ENCODE measurements at regions not wholly inside any gene's neighbourhood (a gene's known extent, or its start where the extent isn't known, plus 50 kb on each side); places are given as distances from the start of the nearest gene placed in this dataset.

DNA sequence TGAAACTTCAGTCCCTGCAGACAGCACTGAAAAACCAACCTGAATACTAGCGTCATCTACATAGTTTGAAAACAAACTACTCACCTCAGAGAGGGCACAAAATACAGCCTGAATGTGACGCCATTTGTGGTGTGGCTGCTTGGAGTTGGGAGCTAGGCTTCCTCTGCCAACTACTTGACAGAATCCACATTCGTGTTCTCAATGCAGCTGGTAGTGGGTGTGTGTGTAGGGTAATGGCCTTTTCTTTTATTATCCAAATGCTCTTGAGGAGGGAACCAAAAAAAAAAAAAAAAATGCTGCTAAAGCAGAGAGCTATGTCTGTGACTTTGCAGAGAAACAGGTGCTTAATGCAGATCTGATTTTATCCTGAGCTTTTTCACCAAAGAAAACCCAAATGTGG, 207.8 kb downstream of the OTOR start:
- no peaks in the 10 kb centered on the region for H3K9me3 ChIP-seq (ENCODE audit: insufficient read depth, low read length, severe bottlenecking)
- no peaks in the 10 kb centered on the region for H4K20me1 ChIP-seq (ENCODE audit: insufficient read depth, low read length)
- ATAC-seq (ENCODE audit: insufficient read depth, low read depth) (no peak), DNase-seq (no peak)
- H2AFZ ChIP-seq (ENCODE audit: low read depth, low read length): no peak overlapping the region
- H3K27ac ChIP-seq (ENCODE audit: low read length): no peak overlapping the region
- H3K4me3 ChIP-seq (ENCODE audit: low read depth in 1 of 2, low read length in 2 of 2): no peak overlapping the region
- no peak overlapping the region for H3K9ac ChIP-seq (ENCODE audit: low read depth, low read length)
- TF ChIP-seq, protein P1, sequence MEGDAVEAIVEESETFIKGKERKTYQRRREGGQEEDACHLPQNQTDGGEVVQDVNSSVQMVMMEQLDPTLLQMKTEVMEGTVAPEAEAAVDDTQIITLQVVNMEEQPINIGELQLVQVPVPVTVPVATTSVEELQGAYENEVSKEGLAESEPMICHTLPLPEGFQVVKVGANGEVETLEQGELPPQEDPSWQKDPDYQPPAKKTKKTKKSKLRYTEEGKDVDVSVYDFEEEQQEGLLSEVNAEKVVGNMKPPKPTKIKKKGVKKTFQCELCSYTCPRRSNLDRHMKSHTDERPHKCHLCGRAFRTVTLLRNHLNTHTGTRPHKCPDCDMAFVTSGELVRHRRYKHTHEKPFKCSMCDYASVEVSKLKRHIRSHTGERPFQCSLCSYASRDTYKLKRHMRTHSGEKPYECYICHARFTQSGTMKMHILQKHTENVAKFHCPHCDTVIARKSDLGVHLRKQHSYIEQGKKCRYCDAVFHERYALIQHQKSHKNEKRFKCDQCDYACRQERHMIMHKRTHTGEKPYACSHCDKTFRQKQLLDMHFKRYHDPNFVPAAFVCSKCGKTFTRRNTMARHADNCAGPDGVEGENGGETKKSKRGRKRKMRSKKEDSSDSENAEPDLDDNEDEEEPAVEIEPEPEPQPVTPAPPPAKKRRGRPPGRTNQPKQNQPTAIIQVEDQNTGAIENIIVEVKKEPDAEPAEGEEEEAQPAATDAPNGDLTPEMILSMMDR (IDR thresholded peaks at IDR 0.05; ENCODE audit: borderline replicate concordance, extremely low read depth, low read length, poor library complexity, severe bottlenecking): no peak
- TF ChIP-seq EZH2 (IDR thresholded peaks at IDR 0.05; ENCODE audit: borderline replicate concordance, low read depth, low read length, severe bottlenecking): no peak
- no peak overlapping the region for H3K4me2 ChIP-seq (ENCODE audit: insufficient read depth, low read length)
- H3K79me2 ChIP-seq (ENCODE audit: insufficient read depth, low read length): no peaks in the 10 kb centered on the region
- H3K36me3 ChIP-seq (ENCODE audit: insufficient read depth, low read length): no peaks in the 10 kb centered on the region
- H3K27me3 ChIP-seq (ENCODE audit: insufficient read depth, low read length, poor library complexity): no peaks in the 10 kb centered on the region
- H3K4me1 ChIP-seq (ENCODE audit: insufficient read depth, low read length): no peaks in the 10 kb centered on the region

DNA sequence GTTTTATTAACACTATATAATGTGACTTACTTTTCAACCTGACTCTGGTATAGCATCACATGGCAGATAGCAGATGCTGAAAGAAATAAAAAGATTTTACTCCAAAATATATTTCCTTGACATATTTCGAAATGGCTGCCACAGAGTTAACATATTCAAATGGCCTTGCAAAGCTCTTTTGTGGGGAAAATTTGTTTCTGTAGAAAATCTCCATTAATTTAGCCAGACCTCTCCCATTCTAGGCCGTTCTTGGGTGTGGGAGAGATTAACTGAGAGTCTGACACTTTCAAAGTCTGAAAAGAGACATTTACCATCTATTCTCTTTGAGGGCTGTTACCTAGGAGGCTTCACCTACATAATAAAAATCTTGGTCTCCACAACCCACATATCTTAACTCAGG, 217.2 kb downstream of the OTOR start:
- H4K20me1 ChIP-seq (ENCODE audit: insufficient read depth, low read length): no peaks in the 10 kb centered on the region
- no peak overlapping the region for H3K4me3 ChIP-seq (ENCODE audit: low read depth in 1 of 2, low read length in 2 of 2)
- no peak overlapping the region for H3K9ac ChIP-seq (ENCODE audit: low read depth, low read length)
- H3K27ac ChIP-seq (ENCODE audit: low read length): no peak overlapping the region
- H3K36me3 ChIP-seq (ENCODE audit: insufficient read depth, low read length): no peaks in the 10 kb centered on the region
- ATAC-seq (ENCODE audit: insufficient read depth, low read depth) (no peak), DNase-seq (no peak)
- no peak overlapping the region for H3K4me2 ChIP-seq (ENCODE audit: insufficient read depth, low read length)
- H3K9me3 ChIP-seq (ENCODE audit: insufficient read depth, low read length, severe bottlenecking): no peaks in the 10 kb centered on the region
- TF ChIP-seq, protein P1 (IDR thresholded peaks at IDR 0.05; ENCODE audit: borderline replicate concordance, extremely low read depth, low read length, poor library complexity, severe bottlenecking): no peak
- no peak for TF ChIP-seq EZH2 (IDR thresholded peaks at IDR 0.05; ENCODE audit: borderline replicate concordance, low read depth, low read length, severe bottlenecking)
- H2AFZ ChIP-seq (ENCODE audit: low read depth, low read length): no peak overlapping the region
- H3K79me2 ChIP-seq (ENCODE audit: insufficient read depth, low read length): no peaks in the 10 kb centered on the region
- no peaks in the 10 kb centered on the region for H3K4me1 ChIP-seq (ENCODE audit: insufficient read depth, low read length)
- no peaks in the 10 kb centered on the region for H3K27me3 ChIP-seq (ENCODE audit: insufficient read depth, low read length, poor library complexity)

DNA sequence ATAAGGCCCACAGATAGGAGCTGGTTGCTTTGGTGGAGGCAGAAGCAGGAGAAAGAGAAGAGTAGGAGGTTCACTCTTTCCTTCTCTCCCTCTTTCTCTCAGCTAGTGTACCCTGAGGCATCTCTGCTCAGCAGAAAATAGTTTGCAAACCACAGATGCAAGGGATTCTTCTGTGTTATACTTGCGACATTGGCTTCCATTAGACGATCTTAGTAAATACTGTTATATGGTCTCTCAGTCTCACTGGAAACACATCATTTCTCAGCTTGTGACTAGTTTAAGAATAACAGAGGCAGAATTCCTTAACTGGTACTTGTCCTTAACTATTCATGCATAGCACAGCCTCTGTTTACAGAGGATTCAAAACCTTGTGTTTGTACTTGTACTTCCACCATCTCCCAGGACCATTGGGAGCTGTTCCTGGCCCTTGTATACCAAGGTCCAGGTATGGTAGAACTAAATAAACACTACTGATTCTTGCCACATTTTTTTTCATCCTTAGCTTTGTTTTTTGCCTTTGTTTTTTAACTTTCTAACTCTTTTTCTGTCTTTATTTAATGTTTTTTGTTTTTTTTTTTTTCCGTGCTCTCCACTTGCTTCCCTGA, 218.2 kb downstream of the OTOR start:
- no peaks in the 10 kb centered on the region for H3K9me3 ChIP-seq (ENCODE audit: insufficient read depth, low read length, severe bottlenecking)
- DNase-seq (no peak), ATAC-seq (ENCODE audit: insufficient read depth, low read depth) (no peak)
- no peak overlapping the region for H3K27ac ChIP-seq (ENCODE audit: low read length)
- no peak overlapping the region for H3K4me3 ChIP-seq (ENCODE audit: low read depth in 1 of 2, low read length in 2 of 2)
- no peaks in the 10 kb centered on the region for H3K79me2 ChIP-seq (ENCODE audit: insufficient read depth, low read length)
- no peaks in the 10 kb centered on the region for H3K4me1 ChIP-seq (ENCODE audit: insufficient read depth, low read length)
- no peaks in the 10 kb centered on the region for H3K27me3 ChIP-seq (ENCODE audit: insufficient read depth, low read length, poor library complexity)
- TF ChIP-seq EZH2 (IDR thresholded peaks at IDR 0.05; ENCODE audit: borderline replicate concordance, low read depth, low read length, severe bottlenecking): no peak
- H3K36me3 ChIP-seq (ENCODE audit: insufficient read depth, low read length): no peaks in the 10 kb centered on the region
- no peaks in the 10 kb centered on the region for H4K20me1 ChIP-seq (ENCODE audit: insufficient read depth, low read length)
- no peak overlapping the region for H3K9ac ChIP-seq (ENCODE audit: low read depth, low read length)
- H2AFZ ChIP-seq (ENCODE audit: low read depth, low read length): no peak overlapping the region
- no peak overlapping the region for H3K4me2 ChIP-seq (ENCODE audit: insufficient read depth, low read length)

DNA sequence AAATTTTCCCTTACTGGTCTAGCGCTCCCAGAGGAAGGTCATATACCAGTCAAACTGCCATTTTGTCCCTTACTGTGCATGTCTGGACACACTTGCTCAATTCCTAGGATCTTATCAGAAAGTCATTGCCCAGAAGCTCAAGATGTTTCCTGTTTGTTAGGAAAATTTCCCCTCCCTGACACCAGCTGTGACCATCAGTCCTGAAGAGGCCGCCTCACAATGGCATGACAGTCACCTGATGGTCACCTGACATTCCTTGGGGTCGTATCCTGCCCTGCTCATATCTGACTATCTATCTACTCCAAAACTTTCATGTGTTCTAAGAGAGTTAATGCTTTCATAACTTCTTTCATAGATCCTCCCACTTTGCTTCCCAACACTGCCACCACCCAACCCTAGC, 219.9 kb downstream of the OTOR start:
- H3K9me3 ChIP-seq (ENCODE audit: insufficient read depth, low read length, severe bottlenecking): no peaks in the 10 kb centered on the region

More for the DNA sequence above, 219.9 kb downstream of the OTOR start:
- DNase-seq: no peak
- no peak overlapping the region for H3K27ac ChIP-seq (ENCODE audit: low read length)
- TF ChIP-seq, protein P1 (IDR thresholded peaks at IDR 0.05; ENCODE audit: borderline replicate concordance, extremely low read depth, low read length, poor library complexity, severe bottlenecking): no peak
- TF ChIP-seq EZH2 (IDR thresholded peaks at IDR 0.05; ENCODE audit: borderline replicate concordance, low read depth, low read length, severe bottlenecking): no peak
- no peaks in the 10 kb centered on the region for H3K79me2 ChIP-seq (ENCODE audit: insufficient read depth, low read length)
- H3K9ac ChIP-seq (ENCODE audit: low read depth, low read length): no peak overlapping the region
- H3K36me3 ChIP-seq (ENCODE audit: insufficient read depth, low read length): no peaks in the 10 kb centered on the region
- no peak for ATAC-seq (ENCODE audit: insufficient read depth, low read depth)
- H3K4me3 ChIP-seq (ENCODE audit: low read depth in 1 of 2, low read length in 2 of 2): no peak overlapping the region
- no peaks in the 10 kb centered on the region for H3K27me3 ChIP-seq (ENCODE audit: insufficient read depth, low read length, poor library complexity)
- no peak overlapping the region for H3K4me2 ChIP-seq (ENCODE audit: insufficient read depth, low read length)
- no peak overlapping the region for H2AFZ ChIP-seq (ENCODE audit: low read depth, low read length)
- no peaks in the 10 kb centered on the region for H3K4me1 ChIP-seq (ENCODE audit: insufficient read depth, low read length)
- no peaks in the 10 kb centered on the region for H4K20me1 ChIP-seq (ENCODE audit: insufficient read depth, low read length)

Data from DND-41 (cell line).